ENCODE measurements at regions not wholly inside any gene's neighbourhood (a gene's known extent, or its start where the extent isn't known, plus 50 kb on each side); places are given as distances from the start of the nearest gene placed in this dataset.

DNA sequence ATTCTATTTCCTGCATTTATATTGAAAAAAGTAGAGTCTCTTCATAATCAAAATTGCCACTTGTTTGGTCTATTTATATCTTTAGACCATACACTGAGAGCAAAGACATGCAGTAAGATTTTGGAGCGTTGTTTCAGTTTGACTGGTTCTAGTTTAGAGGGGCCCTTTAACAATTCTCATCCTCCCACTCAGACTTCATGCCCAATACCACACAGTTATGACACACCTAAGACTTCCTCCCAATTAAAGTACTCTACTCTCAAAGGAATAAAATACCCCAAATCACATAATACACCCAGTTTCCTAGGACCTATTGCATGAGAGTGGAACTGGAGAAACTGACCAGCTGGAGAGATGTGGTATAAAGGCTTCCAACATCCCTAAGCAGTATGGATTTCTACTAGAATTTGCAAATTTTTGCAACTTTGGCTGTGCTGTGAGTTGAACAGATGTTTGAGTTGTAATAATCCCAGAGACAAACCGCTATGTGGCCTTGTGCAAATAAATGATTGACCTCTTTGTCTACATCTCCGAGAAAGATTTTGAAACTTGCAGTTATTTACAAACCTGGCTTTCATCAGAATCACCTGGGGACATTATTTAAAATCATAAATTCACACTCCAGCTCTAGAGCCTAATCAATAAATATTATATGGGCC lies 170.0 kb upstream of the ROBO2 start:
- ATAC-seq: no peak
- ChIA-PET CTCF (no interaction called here), POLR2A (no interaction called here)
- no TSS peak for BruUV-seq (replicated peaks)
- Histone ChIP-seq H3K27me3 (ENCODE audit: control insufficient read depth, insufficient read depth, low read length) (no peaks in the 10 kb centered on the region), H3K27ac (ENCODE audit: low read length) (no peak overlapping the region), H3K4me3 (ENCODE audit: low read depth in 2 of 2, low read length in 2 of 2) (no peak overlapping the region), H3K4me1 (ENCODE audit: control insufficient read depth, insufficient read depth, low read length) (no peaks in the 10 kb centered on the region), H3K9me3 (ENCODE audit: control insufficient read depth, insufficient read depth, low read depth, low read length) (no peaks in the 10 kb centered on the region), H3K36me3 (ENCODE audit: control insufficient read depth, insufficient read depth, low read length) (no peaks in the 10 kb centered on the region)
- in situ Hi-C loops (cut with HindIII; ENCODE audit: low pct_unique_long_range_greater_than_20kb, low sequenced_read_pairs) (no loop called here), intact Hi-C loops (cut with micrococcal nuclease; ENCODE audit: unreplicated experiment) (no loop called here)
- TF ChIP-seq POLR2AphosphoS5 (IDR thresholded peaks at IDR 0.05; ENCODE audit: low read depth, low read length) (no peak), TCF7L2 (IDR thresholded peaks at IDR 0.05; ENCODE audit: low read depth, low read length) (no peak), SIN3A (IDR thresholded peaks at IDR 0.05; ENCODE audit: borderline replicate concordance, insufficient read depth, low read depth, low read length) (no peak)
- TF ChIP-seq, protein P1, sequence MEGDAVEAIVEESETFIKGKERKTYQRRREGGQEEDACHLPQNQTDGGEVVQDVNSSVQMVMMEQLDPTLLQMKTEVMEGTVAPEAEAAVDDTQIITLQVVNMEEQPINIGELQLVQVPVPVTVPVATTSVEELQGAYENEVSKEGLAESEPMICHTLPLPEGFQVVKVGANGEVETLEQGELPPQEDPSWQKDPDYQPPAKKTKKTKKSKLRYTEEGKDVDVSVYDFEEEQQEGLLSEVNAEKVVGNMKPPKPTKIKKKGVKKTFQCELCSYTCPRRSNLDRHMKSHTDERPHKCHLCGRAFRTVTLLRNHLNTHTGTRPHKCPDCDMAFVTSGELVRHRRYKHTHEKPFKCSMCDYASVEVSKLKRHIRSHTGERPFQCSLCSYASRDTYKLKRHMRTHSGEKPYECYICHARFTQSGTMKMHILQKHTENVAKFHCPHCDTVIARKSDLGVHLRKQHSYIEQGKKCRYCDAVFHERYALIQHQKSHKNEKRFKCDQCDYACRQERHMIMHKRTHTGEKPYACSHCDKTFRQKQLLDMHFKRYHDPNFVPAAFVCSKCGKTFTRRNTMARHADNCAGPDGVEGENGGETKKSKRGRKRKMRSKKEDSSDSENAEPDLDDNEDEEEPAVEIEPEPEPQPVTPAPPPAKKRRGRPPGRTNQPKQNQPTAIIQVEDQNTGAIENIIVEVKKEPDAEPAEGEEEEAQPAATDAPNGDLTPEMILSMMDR (IDR thresholded peaks at IDR 0.05): no peak
- TF ChIP-seq, protein P2, sequence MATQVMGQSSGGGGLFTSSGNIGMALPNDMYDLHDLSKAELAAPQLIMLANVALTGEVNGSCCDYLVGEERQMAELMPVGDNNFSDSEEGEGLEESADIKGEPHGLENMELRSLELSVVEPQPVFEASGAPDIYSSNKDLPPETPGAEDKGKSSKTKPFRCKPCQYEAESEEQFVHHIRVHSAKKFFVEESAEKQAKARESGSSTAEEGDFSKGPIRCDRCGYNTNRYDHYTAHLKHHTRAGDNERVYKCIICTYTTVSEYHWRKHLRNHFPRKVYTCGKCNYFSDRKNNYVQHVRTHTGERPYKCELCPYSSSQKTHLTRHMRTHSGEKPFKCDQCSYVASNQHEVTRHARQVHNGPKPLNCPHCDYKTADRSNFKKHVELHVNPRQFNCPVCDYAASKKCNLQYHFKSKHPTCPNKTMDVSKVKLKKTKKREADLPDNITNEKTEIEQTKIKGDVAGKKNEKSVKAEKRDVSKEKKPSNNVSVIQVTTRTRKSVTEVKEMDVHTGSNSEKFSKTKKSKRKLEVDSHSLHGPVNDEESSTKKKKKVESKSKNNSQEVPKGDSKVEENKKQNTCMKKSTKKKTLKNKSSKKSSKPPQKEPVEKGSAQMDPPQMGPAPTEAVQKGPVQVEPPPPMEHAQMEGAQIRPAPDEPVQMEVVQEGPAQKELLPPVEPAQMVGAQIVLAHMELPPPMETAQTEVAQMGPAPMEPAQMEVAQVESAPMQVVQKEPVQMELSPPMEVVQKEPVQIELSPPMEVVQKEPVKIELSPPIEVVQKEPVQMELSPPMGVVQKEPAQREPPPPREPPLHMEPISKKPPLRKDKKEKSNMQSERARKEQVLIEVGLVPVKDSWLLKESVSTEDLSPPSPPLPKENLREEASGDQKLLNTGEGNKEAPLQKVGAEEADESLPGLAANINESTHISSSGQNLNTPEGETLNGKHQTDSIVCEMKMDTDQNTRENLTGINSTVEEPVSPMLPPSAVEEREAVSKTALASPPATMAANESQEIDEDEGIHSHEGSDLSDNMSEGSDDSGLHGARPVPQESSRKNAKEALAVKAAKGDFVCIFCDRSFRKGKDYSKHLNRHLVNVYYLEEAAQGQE (IDR thresholded peaks at IDR 0.05; ENCODE audit: insufficient read depth in 1 of 2, low read depth in 2 of 2, low read length in 1 of 2): no peak
- no peak for DNase-seq (ENCODE audit: low read depth, low spot score)

GRCh38 chr3:76871655-76872054 lies 168.2 kb upstream of the ROBO2 start:
- in situ Hi-C loops (cut with HindIII; ENCODE audit: low pct_unique_long_range_greater_than_20kb, low sequenced_read_pairs) (no loop called here), intact Hi-C loops (cut with micrococcal nuclease; ENCODE audit: unreplicated experiment) (no loop called here)
- TF ChIP-seq, protein P2 (IDR thresholded peaks at IDR 0.05; ENCODE audit: insufficient read depth in 1 of 2, low read depth in 2 of 2, low read length in 1 of 2): no peak
- no peak for TF ChIP-seq TCF7L2 (IDR thresholded peaks at IDR 0.05; ENCODE audit: low read depth, low read length)
- no peak overlapping the region for H3K27ac ChIP-seq (ENCODE audit: low read length)
- POLR2A ChIA-PET: no interaction called here
- H3K4me3 ChIP-seq (ENCODE audit: low read depth in 2 of 2, low read length in 2 of 2): no peak overlapping the region
- H3K4me1 ChIP-seq (ENCODE audit: control insufficient read depth, insufficient read depth, low read length): no peaks in the 10 kb centered on the region
- DNase-seq (ENCODE audit: low read depth, low spot score) (no peak), ATAC-seq (no peak)
- H3K27me3 ChIP-seq (ENCODE audit: control insufficient read depth, insufficient read depth, low read length): no peaks in the 10 kb centered on the region
- H3K9me3 ChIP-seq (ENCODE audit: control insufficient read depth, insufficient read depth, low read depth, low read length): no peaks in the 10 kb centered on the region
- no TSS peak for BruUV-seq (replicated peaks)
- CTCF ChIA-PET: no interaction called here
- H3K36me3 ChIP-seq (ENCODE audit: control insufficient read depth, insufficient read depth, low read length): no peaks in the 10 kb centered on the region

Data from Panc1 (cell line).